H1 (cell line): ENCODE measurements at regions not wholly inside any gene's neighbourhood (a gene's known extent, or its start where the extent isn't known, plus 50 kb on each side); places are given as distances from the start of the nearest gene placed in this dataset.

Experiments used
- CTCF ChIA-PET: fragments of 300-600 bp; sonication (Branson Sonifier 250); formaldehyde crosslinking; loops from one replicate; lab custom pipeline; 2021; ENCODE audit not compliant: partially characterized antibody; lab: Charles Lee
- POLR2A ChIA-PET: fragments of 300-600 bp; sonication (Branson Sonifier 250); formaldehyde crosslinking; loops from one replicate; lab custom pipeline; 2021; ENCODE audit warnings: inconsistent platforms; ENCODE audit not compliant: partially characterized antibody; lab: Charles Lee
- DNase-seq, 2 experiments: peaks; one replicate each; pipeline versions ENCODE4 v3.0.0 to v3.0.0-alpha.2; 2010 to 2022; ENCODE audit warnings: low spot score in 2 of 2, low read depth in 1 of 2, mixed read lengths in 1 of 2
- FAIRE-seq: peaks from 2 replicates; lab custom pipeline; 2011; peaks lifted over from hg19 to GRCh38; lab: Jason Lieb, UNC
- H2AFZ ChIP-seq: 2 replicates; pipeline ENCODE4 v1.8.1; 2012; ENCODE audit warnings: low read length, inconsistent platforms
- H2AK5ac ChIP-seq: 2 replicates; pipeline ENCODE4 v1.6.1; 2013; ENCODE audit warnings: low read depth, low read length
- H2BK120ac ChIP-seq: replicated peaks from 2 replicates; pipeline ENCODE3; 2013; ENCODE audit warnings: low read depth, low read length, inconsistent platforms
- H2BK12ac ChIP-seq: 2 replicates; pipeline ENCODE4 v1.6.1; 2013; ENCODE audit warnings: low read depth, low read length
- H2BK15ac ChIP-seq: 2 replicates; pipeline ENCODE4 v1.6.1; 2013; ENCODE audit warnings: low read length
- H2BK20ac ChIP-seq: 2 replicates; pipeline ENCODE4 v1.6.1; 2013; ENCODE audit warnings: low read length
- H2BK5ac ChIP-seq: 2 replicates; pipeline ENCODE4 v1.6.1; 2013; ENCODE audit warnings: low read depth, low read length
- H3K14ac ChIP-seq: 2 replicates; pipeline ENCODE4 v1.6.1; 2013; ENCODE audit warnings: inconsistent platforms; ENCODE audit not compliant: insufficient read length
- H3K18ac ChIP-seq: 2 replicates; pipeline ENCODE4 v1.6.1; 2013; ENCODE audit warnings: low read length; ENCODE audit errors: extremely low read depth
- H3K23ac ChIP-seq: 2 replicates; pipeline ENCODE4 v1.6.1; 2013; ENCODE audit warnings: inconsistent platforms; ENCODE audit not compliant: insufficient read length
- H3K23me2 ChIP-seq: 2 replicates; pipeline ENCODE4 v1.6.1; 2013; ENCODE audit warnings: low read depth, low read length
- H3K27ac ChIP-seq: 2 replicates; pipeline ENCODE4 v1.6.1; 2011; ENCODE audit warnings: low read depth, low read length, inconsistent platforms
- H3K27me3 ChIP-seq, 4 experiments: replicated peaks in 1 of 4; 1 replicate in 1 of 4; 2 replicates in 3 of 4; pipeline versions ENCODE4 v1.6.1 to v1.8.1; 2011 to 2013; ENCODE audit warnings: low read length in 3 of 4, mild to moderate bottlenecking in 3 of 4, inconsistent platforms in 2 of 4, mixed read lengths in 2 of 4, moderate library complexity in 1 of 4; ENCODE audit not compliant: control insufficient read depth in 3 of 4, insufficient read depth in 3 of 4; ENCODE audit errors: extremely low read depth in 1 of 4
- H3K36me3 ChIP-seq, 4 experiments: 2 replicates each; pipeline versions ENCODE4 v1.6.1 to v1.8.1; 2011 to 2013; ENCODE audit warnings: mild to moderate bottlenecking in 4 of 4, low read length in 3 of 4, moderate library complexity in 2 of 4, control low read depth in 1 of 4, inconsistent platforms in 1 of 4; ENCODE audit not compliant: insufficient read depth in 4 of 4, control insufficient read depth in 2 of 4
- H3K4ac ChIP-seq: replicated peaks from 2 replicates; pipeline ENCODE3; 2013; ENCODE audit warnings: low read length, low read depth, mixed read lengths, inconsistent platforms; ENCODE audit not compliant: insufficient read length
- H3K4me1 ChIP-seq, 4 experiments: replicated peaks in 1 of 4; 1 replicate in 1 of 4; 2 replicates in 3 of 4; pipeline versions ENCODE4 v1.6.1 to v1.8.1; 2011 to 2013; ENCODE audit warnings: low read length in 3 of 4, inconsistent platforms in 2 of 4, mixed read lengths in 1 of 4; ENCODE audit not compliant: insufficient read depth in 4 of 4, control insufficient read depth in 3 of 4
- H3K4me2 ChIP-seq, 2 experiments: 2 replicates each; pipeline versions ENCODE4 v1.6.1 to v1.8.1; 2011 to 2013; ENCODE audit warnings: low read depth in 2 of 2, low read length in 2 of 2, control low read depth in 1 of 2, inconsistent platforms in 1 of 2, mild to moderate bottlenecking in 1 of 2; ENCODE audit not compliant: insufficient read depth in 1 of 2
- H3K4me3 ChIP-seq, 4 experiments: fragments of 200-600, 300-600 bp in 1 of 4; sonication (generic), shearing (Covaris generic), sonication (Bioruptor Twin) in 1 of 4; 2 replicates each; pipeline versions ENCODE4 v1.5.1 to v1.8.1; 2011 to 2016; ENCODE audit warnings: low read length in 4 of 4, low read depth in 3 of 4, control low read depth in 2 of 4, inconsistent platforms in 2 of 4, mild to moderate bottlenecking in 2 of 4, mixed read lengths in 1 of 4, moderate library complexity in 1 of 4; ENCODE audit not compliant: insufficient read depth in 2 of 4; ENCODE audit errors: extremely low read depth in 1 of 4
- H3K56ac ChIP-seq: replicated peaks from 2 replicates; pipeline ENCODE3; 2013; ENCODE audit warnings: low read depth, mild to moderate bottlenecking, mixed read lengths, low read length, inconsistent platforms; ENCODE audit not compliant: insufficient read length
- H3K79me1 ChIP-seq: 2 replicates; pipeline ENCODE4 v1.6.1; 2013; ENCODE audit warnings: low read depth, low read length, control low read depth
- H3K79me2 ChIP-seq, 2 experiments: 2 replicates each; pipeline versions ENCODE4 v1.6.1 to v1.8.1; 2012 to 2013; ENCODE audit warnings: low read length in 2 of 2, mild to moderate bottlenecking in 2 of 2, inconsistent platforms in 1 of 2; ENCODE audit not compliant: insufficient read depth in 2 of 2, control insufficient read depth in 1 of 2
- H3K9ac ChIP-seq, 4 experiments: replicated peaks in 1 of 4; 1 replicate in 1 of 4; 2 replicates in 3 of 4; pipeline versions ENCODE4 v1.6.1 to v1.8.1; 2011 to 2013; ENCODE audit warnings: low read depth in 3 of 4, low read length in 3 of 4, control low read depth in 2 of 4, mild to moderate bottlenecking in 2 of 4, moderate library complexity in 2 of 4, inconsistent platforms in 1 of 4; ENCODE audit errors: extremely low read depth in 1 of 4
- H3K9me3 ChIP-seq, 2 experiments: 2 replicates each; pipeline versions ENCODE4 v1.6.1 to v1.8.1; 2012 to 2013; ENCODE audit warnings: mild to moderate bottlenecking in 2 of 2, moderate library complexity in 2 of 2, control low read depth in 1 of 2, inconsistent platforms in 1 of 2, low read depth in 1 of 2, low read length in 1 of 2, mixed read lengths in 1 of 2; ENCODE audit not compliant: insufficient read depth in 2 of 2
- H4K20me1 ChIP-seq, 2 experiments: replicated peaks in 1 of 2; 2 replicates each; pipeline versions ENCODE3 to v1.8.1; 2011 to 2013; ENCODE audit warnings: inconsistent platforms in 2 of 2, low read length in 2 of 2, mild to moderate bottlenecking in 1 of 2; ENCODE audit not compliant: insufficient read depth in 2 of 2, control insufficient read depth in 1 of 2
- H4K5ac ChIP-seq: 2 replicates; pipeline ENCODE4 v1.6.1; 2013; ENCODE audit warnings: low read length, low read depth, mixed read lengths, inconsistent platforms; ENCODE audit not compliant: insufficient read length
- H4K8ac ChIP-seq: 2 replicates; pipeline ENCODE4 v1.8.0; 2013; ENCODE audit warnings: mild to moderate bottlenecking, moderate library complexity, low read length, inconsistent platforms; ENCODE audit not compliant: insufficient read depth; ENCODE audit errors: extremely low read depth
- H4K91ac ChIP-seq: replicated peaks from 2 replicates; pipeline ENCODE3; 2013; ENCODE audit warnings: low read length, mixed read lengths, inconsistent platforms; ENCODE audit not compliant: insufficient read length
- GTF2F1 ChIP-seq: IDR thresholded peaks from 2 replicates; pipeline ENCODE4 v1.6.1; 2012; ENCODE audit warnings: low read depth, low read length, improper control_type of control experiment, borderline replicate concordance
- MAFK ChIP-seq: IDR thresholded peaks from 2 replicates; pipeline ENCODE4 v1.6.1; 2012; ENCODE audit warnings: low read depth, mild to moderate bottlenecking, improper control_type of control experiment, low read length
- RAD21 ChIP-seq, 2 experiments: IDR thresholded peaks in 1 of 2; conservative IDR thresholded peaks in 1 of 2; 2 replicates each; pipeline ENCODE4 v1.6.1; 2011; ENCODE audit warnings: low read depth in 2 of 2, low read length in 2 of 2, improper control_type of control experiment in 1 of 2, inconsistent platforms in 1 of 2, mild to moderate bottlenecking in 1 of 2, moderate library complexity in 1 of 2
- TAF1 ChIP-seq: IDR thresholded peaks from 2 replicates; pipeline ENCODE4 v1.6.1; 2011; ENCODE audit warnings: mild to moderate bottlenecking, low read depth, low read length
- TAF7 ChIP-seq: optimal IDR thresholded peaks from 2 replicates; pipeline ENCODE3; 2011; ENCODE audit warnings: low read depth, mild to moderate bottlenecking, inconsistent platforms, low read length, moderate library complexity, borderline replicate concordance
- TCF12 ChIP-seq: IDR thresholded peaks from 2 replicates; pipeline ENCODE4 v1.6.1; 2011; ENCODE audit warnings: low read depth, mild to moderate bottlenecking, low read length
- WGBS, 2 experiments: shearing (Covaris generic) in 1 of 2; methylation state at CpG; one replicate each; pipeline versions ENCODE4 v1.1.6 to v1.1.7; 2013 to 2015; ENCODE audit warnings: low lambda C conversion rate in 2 of 2, mixed read lengths in 2 of 2, inconsistent platforms in 1 of 2, low coverage in 1 of 2, missing lambda C conversion rate in 1 of 2; ENCODE audit not compliant: insufficient replicate concordance in 2 of 2, insufficient coverage in 1 of 2, insufficient read length in 1 of 2; ENCODE audit errors: extremely low coverage in 1 of 2, missing lambda C conversion rate in 1 of 2; 5-methylcytosine and 5-hydroxymethylcytosine counted together

DNA sequence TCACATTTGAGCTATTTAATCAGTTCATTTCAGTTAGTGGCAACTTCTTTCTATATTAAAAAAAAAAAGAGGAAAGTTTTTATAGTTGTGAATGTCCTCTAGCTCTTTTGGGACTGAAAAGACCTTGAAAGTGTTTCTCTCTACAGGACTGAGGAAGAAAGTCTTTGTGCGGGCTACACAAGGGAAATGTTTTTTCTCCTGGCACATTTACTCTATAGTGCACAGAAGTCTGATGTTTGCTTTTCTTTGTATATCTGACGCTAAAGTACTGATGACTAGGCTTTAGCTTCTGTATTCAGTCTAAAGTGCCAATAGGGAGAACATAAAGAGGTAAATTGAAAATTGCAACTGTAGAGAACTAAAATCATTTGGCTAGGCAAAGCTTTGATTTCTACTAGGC lies 737.4 kb upstream of the LUZP2 start:
- H3K79me1 ChIP-seq = no peaks in the 10 kb centered on the region
- POLR2A ChIA-PET = no interaction called here

More for the DNA sequence above, 737.4 kb upstream of the LUZP2 start:
- CTCF ChIA-PET = no interaction called here
- Histone ChIP-seq H3K4me3 (no peak overlapping the region), H3K14ac (no peak overlapping the region), H3K9me3 (peaks cover 0 to 15% of the 10 kb centered on the region in 2 experiments; a peak in 2 of 4 replicates), H3K23me2 (no peaks in the 10 kb centered on the region), H3K56ac (no peak overlapping the region), H4K20me1 (no peaks in the 10 kb centered on the region), H4K8ac (no peak overlapping the region), H4K5ac (no peak overlapping the region), H2BK5ac (no peak overlapping the region), H2BK15ac (no peak overlapping the region), H2BK12ac (no peak overlapping the region), H3K27ac (no peak overlapping the region), H3K79me2 (no peaks in the 10 kb centered on the region), H3K9ac (no peak overlapping the region), H2AFZ (no peak overlapping the region), H3K36me3 (no peaks in the 10 kb centered on the region), H3K4me2 (no peak overlapping the region), H3K27me3 (no peaks in the 10 kb centered on the region), H3K23ac (no peak overlapping the region), H2AK5ac (no peak overlapping the region), H4K91ac (no peak overlapping the region), H2BK20ac (no peak overlapping the region), H2BK120ac (no peak overlapping the region), H3K18ac (no peak overlapping the region), H3K4ac (no peak overlapping the region), H3K4me1 (no peaks in the 10 kb centered on the region)
- TF ChIP-seq TAF7 (no peak), GTF2F1 (no peak), MAFK (no peak), RAD21 (IDR thresholded peaks at IDR 0.05 in 1 of 2, conservative IDR thresholded peaks at IDR 0.05 in 1 of 2; ENCODE audit: low read depth in 2 of 2, low read length in 2 of 2) (no peak), TAF1 (no peak), TCF12 (no peak)
- DNase-seq (no peak), FAIRE-seq (no peak)
- 89% methylated on average over 2 of the region's 2 CpGs; no CpG with 5 or more reads in 1 of the 2 experiments for WGBS, 2 experiments
